ENCODE measurements at regions not wholly inside any gene's neighbourhood (a gene's known extent, or its start where the extent isn't known, plus 50 kb on each side); places are given as distances from the start of the nearest gene placed in this dataset.

DNA sequence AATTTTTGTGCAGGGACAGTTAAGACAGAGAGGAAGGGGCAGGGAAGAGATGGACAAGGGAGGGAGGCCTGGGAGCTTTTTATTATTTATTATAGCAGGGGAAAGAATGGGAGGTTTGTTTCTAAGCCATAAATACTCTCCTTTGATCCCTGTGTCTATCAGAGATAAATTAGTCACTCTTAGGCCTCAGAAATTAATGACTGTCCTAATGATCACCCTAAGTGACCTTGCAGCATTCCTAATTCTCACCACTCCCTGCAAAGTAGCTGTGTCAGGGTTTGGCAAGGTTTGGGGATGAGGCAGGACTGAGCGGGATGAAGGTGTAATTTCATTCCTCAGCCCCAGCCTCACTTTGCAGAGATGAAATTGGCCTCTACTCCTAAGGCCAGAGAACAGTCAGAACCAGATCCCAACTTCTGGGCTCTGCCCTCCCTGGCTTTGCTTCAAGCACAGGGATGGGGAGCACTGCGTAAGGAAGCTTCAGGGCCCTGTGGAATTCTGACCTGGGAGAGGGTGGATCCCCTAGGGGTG, 95.0 kb downstream of the TMEM17 start:
- TF ChIP-seq ZBTB20 (tag by site-specific recombination; IDR thresholded peaks at IDR 0.05) (no peak), ZFP3 (tag by site-specific recombination; IDR thresholded peaks at IDR 0.05; ENCODE audit: low read depth) (no peak), ZNF777 (tag by site-specific recombination; IDR thresholded peaks at IDR 0.05; ENCODE audit: borderline replicate concordance) (no peak), ZNF324 (tag by site-specific recombination; IDR thresholded peaks at IDR 0.05) (no peak), ZNF585B (tag by site-specific recombination; IDR thresholded peaks at IDR 0.05) (no peak), ZSCAN30 (tag by site-specific recombination; IDR thresholded peaks at IDR 0.05) (no peak), ZNF707 (tag by site-specific recombination; IDR thresholded peaks at IDR 0.05) (no peak), MEIS1 (CRISPR knock-in tag; IDR thresholded peaks at IDR 0.05; ENCODE audit: borderline replicate concordance) (no peak)
- TF ChIP-seq, protein P1, sequence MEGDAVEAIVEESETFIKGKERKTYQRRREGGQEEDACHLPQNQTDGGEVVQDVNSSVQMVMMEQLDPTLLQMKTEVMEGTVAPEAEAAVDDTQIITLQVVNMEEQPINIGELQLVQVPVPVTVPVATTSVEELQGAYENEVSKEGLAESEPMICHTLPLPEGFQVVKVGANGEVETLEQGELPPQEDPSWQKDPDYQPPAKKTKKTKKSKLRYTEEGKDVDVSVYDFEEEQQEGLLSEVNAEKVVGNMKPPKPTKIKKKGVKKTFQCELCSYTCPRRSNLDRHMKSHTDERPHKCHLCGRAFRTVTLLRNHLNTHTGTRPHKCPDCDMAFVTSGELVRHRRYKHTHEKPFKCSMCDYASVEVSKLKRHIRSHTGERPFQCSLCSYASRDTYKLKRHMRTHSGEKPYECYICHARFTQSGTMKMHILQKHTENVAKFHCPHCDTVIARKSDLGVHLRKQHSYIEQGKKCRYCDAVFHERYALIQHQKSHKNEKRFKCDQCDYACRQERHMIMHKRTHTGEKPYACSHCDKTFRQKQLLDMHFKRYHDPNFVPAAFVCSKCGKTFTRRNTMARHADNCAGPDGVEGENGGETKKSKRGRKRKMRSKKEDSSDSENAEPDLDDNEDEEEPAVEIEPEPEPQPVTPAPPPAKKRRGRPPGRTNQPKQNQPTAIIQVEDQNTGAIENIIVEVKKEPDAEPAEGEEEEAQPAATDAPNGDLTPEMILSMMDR (tag by site-specific recombination; IDR thresholded peaks at IDR 0.05): no peak
- TF ChIP-seq, protein P2, sequence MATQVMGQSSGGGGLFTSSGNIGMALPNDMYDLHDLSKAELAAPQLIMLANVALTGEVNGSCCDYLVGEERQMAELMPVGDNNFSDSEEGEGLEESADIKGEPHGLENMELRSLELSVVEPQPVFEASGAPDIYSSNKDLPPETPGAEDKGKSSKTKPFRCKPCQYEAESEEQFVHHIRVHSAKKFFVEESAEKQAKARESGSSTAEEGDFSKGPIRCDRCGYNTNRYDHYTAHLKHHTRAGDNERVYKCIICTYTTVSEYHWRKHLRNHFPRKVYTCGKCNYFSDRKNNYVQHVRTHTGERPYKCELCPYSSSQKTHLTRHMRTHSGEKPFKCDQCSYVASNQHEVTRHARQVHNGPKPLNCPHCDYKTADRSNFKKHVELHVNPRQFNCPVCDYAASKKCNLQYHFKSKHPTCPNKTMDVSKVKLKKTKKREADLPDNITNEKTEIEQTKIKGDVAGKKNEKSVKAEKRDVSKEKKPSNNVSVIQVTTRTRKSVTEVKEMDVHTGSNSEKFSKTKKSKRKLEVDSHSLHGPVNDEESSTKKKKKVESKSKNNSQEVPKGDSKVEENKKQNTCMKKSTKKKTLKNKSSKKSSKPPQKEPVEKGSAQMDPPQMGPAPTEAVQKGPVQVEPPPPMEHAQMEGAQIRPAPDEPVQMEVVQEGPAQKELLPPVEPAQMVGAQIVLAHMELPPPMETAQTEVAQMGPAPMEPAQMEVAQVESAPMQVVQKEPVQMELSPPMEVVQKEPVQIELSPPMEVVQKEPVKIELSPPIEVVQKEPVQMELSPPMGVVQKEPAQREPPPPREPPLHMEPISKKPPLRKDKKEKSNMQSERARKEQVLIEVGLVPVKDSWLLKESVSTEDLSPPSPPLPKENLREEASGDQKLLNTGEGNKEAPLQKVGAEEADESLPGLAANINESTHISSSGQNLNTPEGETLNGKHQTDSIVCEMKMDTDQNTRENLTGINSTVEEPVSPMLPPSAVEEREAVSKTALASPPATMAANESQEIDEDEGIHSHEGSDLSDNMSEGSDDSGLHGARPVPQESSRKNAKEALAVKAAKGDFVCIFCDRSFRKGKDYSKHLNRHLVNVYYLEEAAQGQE (tag by site-specific recombination; IDR thresholded peaks at IDR 0.05): no peak
- TF ChIP-seq, protein P3, sequence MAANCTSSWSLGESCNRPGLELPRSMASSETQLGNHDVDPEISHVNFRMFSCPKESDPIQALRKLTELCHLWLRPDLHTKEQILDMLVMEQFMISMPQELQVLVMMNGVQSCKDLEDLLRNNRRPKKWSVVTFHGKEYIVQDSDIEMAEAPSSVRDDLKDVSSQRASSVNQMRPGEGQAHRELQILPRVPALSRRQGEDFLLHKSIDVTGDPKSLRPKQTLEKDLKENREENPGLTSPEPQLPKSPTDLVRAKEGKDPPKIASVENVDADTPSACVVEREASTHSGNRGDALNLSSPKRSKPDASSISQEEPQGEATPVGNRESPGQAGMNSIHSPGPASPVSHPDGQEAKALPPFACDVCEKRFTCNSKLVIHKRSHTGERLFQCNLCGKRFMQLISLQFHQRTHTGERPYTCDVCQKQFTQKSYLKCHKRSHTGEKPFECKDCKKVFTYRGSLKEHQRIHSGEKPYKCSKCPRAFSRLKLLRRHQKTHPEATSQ (tag by site-specific recombination; IDR thresholded peaks at IDR 0.05): no peak
- TF ChIP-seq, protein P4, sequence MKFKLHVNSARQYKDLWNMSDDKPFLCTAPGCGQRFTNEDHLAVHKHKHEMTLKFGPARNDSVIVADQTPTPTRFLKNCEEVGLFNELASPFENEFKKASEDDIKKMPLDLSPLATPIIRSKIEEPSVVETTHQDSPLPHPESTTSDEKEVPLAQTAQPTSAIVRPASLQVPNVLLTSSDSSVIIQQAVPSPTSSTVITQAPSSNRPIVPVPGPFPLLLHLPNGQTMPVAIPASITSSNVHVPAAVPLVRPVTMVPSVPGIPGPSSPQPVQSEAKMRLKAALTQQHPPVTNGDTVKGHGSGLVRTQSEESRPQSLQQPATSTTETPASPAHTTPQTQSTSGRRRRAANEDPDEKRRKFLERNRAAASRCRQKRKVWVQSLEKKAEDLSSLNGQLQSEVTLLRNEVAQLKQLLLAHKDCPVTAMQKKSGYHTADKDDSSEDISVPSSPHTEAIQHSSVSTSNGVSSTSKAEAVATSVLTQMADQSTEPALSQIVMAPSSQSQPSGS (tag by site-specific recombination; IDR thresholded peaks at IDR 0.05; ENCODE audit: low read depth): no peak

Data from HEK293 (cell line).